ENCODE measurements at regions not wholly inside any gene's neighbourhood (a gene's known extent, or its start where the extent isn't known, plus 50 kb on each side); places are given as distances from the start of the nearest gene placed in this dataset.

DNA sequence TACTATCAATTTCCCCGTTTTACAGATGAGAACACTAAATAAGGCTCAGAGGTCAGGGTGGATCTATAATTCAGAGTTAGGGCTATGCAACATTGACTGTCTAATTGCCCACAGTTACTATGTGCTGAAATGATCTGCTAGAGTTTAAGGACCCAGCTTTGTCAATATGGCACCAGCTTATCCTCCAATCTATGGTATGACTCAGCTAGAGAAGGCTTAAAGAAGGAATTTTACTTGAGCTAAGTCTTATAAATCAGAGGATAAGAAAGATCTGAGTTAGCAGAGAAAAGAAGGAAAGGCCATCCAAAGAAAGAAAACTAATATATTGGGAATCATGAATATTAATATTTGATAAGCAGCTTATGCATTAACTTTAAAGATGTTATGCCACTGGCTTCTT is 78.1 kb downstream of the ASB9 start:
- no peak for DNase-seq

DNA sequence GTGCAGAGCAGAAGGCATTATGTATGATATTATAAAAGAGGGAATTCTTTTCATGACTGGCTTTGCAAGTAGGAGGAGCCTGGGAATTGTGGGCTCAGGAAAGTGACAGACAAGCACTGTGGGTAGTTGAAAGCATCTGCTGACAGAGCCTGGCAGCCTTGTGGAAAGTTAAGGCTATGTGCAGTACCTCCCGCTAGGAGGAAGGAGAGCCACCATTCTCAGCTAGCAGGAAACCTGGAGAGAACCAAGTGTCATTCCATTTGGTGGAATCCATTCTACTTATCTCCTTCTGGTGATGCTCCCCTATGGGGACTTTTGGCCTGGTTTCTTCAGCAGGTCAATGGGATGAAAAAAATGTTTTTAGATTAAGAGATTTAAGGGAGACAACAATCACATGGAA is 81.8 kb downstream of the ASB9 start:
- DNase-seq = no peak

DNA sequence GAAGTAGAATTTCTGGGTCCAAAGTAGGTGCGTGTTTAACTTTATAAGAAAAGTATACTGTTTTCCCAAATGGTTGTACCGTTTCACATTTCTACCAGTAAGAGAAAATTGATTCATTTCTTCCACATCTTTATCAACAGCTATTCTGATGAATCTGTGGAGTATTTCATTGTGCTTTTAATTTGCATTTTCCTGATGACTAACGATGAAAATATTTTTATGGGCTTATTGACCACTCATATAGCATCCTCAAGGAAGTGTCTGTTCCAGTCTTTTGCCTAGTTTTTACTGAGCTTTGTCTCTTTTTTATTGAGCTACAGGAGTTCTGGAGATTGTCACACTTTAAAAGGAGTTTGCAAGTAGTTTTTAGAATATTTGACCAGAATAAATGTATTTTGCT is 92.6 kb downstream of the ASB9 start:
- no peak for DNase-seq

DNA sequence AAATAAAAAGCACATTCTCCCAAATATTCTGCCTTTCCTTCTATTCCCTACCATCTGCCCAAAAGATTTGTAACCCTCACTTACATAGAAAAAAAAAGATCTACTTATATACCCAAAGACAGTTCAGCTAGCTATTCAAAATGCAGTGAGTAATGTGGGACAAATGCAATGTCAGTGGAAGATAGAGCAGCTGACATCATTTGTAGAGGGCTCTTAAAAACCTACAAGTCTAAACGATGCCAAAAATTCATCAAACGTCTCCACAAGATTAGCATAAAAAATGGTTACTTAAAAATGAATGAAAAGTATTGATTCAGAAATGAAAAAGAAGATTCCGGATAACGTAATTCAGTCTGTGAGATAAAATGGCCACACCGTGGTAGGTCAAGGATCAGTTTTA is 96.5 kb downstream of the ASB9 start:
- no peak for DNase-seq

DNA sequence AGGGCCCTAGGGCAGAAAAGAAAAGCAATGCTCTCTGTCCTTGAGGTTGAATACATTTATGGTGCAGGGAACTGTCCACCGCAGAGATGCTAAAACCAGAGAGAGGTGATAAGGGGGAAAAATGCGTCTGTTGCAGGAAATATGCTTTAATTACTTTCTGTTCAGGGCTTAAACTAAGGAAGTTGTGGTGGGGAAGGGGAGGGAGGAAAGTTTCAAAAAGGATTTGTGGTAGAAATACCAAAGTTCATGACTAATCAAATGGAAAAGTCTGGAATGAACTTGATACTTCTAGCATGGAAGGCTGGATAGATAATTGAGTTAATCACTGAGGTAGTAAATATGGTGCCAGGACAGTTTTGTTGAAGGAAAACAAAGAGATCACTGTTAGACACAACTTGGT is 99.0 kb downstream of the ASB9 start:
- no peak for DNase-seq

DNA sequence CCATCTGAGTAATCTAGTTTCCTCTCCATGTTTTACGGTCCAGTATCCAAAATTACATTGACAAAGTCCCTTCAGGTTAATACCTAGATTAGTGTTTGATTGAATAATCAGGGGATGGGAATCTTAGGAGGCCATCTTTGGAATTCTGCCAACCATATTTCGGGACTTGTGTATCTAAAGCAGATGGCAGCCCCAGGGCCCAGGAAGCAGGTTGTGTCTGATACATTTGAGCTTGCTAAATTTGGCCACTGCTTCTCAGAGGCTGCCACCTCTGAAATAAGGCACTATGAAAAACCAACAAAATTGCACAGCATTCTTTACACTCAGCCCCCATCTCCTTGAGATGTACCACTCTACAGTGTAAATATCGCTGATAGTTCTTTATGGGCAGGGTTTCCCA is 102.1 kb downstream of the ASB9 start:
- no peak for DNase-seq

DNA sequence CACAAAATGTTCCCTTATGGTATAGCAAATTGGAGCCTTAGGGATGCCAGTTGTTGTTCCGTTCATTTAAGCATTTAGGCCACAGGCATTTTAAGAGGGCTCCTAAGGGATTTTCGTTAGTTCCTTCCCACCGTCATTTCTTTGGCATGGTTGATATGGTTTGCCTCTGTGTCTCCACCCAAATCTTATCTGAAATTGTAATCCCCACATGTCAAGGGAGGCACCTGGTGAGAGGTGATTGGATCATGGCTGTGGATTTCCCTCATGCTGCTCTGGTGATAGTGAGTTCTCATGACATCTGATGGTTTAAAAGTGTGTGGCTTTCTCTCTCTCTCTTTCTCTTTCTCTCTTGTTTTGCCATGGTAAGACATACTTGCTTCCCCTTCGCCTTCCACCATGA is 104.1 kb downstream of the ASB9 start:
- no peak for DNase-seq

DNA sequence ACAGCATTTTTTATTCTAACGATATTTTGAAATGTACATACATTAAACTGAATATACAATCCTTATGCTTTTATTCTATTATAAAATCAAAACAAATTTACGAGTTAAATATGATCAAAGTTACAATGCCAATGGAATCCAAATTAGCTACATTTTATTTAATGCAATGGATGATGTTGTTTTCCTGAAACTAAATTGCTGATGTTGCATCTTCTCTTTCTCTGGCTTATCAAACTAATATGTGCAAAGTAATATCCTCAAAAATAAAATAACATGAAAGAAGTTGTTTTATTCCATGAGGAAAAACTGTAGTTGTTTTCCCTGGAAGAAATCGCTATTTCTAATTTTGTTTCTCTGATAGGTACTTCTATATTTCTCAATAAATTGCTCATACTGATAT is 106.8 kb downstream of the ASB9 start:
- DNase-seq = no peak

DNA sequence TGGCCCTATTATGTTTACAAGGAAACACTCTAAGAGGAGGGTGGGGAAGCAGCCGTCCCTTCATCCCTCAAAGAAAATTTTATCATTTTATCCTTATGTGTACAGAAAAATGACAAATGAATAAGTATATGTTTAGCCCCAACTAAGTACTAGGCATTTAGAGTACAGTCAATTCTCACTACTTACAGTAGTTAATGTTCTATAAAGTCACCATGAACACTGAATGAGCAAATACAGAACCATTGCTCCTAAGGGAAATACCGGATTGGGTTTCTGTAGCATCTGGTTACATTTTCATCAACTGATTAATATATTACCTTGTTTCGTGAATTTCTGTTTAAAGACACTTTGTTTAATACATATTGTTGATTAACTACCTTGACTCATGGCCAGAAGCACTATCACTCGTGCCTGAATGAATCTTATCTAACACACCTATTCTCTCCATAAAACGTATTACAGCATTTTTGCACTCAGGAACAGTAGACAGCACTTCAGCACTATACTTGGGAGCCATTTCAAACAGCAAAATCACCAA is 109.3 kb downstream of the ASB9 start:
- DNase-seq = no peak

DNA sequence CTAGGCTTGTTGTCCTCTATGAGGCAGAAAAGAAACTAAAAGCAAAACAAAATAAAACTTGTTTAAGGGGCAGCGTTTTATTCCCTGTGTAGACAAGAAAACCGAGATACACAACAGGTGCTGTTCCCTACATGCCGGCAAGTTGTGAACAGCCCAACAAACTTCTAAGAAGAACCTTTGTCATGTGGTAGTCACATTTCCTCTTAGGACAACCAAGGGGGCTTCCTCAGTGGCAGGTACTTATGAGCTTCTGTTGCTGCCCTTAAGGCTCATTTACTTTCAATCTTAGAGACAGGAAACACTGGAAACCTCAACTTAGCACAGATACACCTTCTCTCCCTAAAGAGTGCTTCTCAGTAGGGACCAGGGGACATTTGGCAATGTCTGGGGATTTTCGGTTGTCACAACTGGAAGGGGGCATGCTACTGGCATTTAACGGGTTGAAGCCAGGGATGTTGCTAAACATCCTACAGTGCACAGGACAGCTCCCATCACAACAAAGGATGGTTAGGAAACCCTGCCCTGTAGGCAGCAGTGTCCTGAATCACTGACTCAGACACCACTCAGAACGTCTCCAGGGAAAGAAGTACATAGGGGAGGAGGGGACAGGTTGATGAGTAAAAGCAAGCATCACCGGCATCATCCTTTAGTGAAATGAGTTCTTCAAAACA is 111.0 kb downstream of the ASB9 start:
- no peak for DNase-seq

DNA sequence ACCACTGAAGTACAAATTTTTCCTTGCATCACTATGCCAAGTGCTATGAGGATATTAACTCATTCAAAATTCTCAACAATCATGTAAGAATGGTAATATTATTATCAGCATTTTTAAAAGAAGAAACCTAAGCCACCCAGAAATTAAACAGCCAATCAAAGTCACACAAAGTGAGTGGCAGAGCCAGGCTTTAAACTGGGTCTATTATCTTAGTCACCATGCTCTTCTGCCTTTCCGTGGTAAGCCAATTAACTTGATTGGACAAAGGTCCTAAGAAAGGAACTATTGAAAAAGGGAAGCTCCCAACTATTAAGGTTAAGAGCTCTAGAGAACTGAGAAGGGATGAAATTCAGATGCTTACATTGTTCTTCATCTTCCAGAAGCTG is 111.5 kb downstream of the ASB9 start:
- DNase-seq = no peak

DNA sequence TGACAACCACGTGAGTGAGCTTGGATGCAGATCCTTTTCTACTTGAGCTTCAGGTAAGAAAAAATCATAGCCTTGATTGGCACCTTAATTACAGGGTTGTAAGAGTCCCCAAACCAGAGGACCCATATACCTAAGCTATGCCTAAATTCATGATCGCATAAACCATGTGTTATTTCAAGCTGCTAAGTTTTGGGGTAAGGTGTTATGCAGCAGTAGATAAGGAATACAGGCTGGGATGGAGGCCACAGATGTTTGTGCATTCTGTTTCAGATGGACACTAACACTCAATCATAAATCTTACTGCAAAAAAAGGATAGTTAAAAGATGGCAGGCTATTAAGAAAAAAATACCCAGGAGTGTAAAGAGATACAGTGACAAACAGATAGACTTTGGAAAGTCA is 112.3 kb downstream of the ASB9 start:
- no peak for DNase-seq

DNA sequence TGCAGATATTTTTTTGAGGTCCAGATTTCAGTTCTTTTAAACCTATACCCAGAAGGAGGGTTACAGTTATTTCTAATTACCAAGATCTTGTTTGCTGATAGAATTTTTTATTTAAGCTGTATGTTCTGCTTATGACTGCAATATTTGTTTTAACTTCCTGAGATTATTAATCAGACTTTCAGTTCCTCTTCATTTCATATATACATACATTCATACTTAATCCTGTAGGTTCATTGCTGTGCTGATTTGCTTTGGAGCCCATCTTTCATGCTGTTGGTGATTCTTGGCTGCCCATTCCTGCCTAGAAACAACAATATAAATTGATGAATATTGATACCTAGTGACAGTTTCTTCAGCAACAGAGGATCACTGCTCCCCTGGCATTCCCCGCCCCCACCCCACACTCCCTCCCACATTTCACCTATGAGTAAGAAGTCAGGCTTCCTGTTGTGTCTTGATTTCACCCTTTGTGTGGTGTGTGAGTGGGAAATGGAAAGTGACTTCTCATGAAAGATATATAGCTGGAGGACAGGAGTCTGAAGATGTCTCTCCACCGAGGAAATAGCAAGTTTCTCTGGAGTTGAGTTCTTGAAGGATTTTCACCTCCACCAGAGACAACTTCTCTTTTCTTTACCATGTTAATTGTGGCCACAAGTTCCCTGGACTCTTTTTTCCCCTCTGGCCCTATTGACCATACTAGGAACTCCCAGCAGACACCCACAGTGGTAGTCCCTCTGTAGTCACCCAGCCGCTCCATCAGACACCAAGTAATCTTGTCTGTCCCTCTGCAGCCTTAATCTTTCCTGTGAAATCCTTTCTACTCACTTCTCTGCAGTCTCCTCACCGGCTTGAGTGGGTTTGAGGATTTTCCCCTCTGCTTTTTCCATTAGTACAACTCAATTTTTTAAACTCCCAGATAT is 118.4 kb downstream of the ASB9 start:
- no peak for DNase-seq

DNA sequence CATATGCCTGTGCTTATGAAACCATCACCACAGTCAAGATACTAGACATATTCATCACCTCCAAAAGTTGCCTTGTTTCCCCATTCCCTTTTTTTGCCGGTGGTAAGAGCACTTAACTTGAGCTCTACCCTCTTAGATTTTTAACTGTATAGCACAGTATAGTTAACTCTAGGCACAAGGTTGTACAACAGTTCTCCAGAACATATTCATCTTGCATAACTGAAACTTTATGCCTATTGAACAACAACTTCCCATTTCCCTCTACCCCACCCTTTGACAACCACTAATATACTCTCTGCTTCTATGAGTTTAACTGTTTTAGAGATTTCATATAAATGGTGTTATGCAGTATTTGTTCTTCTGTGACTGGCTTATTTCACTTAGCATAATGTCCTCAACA is 119.3 kb downstream of the ASB9 start:
- no peak for DNase-seq

DNA sequence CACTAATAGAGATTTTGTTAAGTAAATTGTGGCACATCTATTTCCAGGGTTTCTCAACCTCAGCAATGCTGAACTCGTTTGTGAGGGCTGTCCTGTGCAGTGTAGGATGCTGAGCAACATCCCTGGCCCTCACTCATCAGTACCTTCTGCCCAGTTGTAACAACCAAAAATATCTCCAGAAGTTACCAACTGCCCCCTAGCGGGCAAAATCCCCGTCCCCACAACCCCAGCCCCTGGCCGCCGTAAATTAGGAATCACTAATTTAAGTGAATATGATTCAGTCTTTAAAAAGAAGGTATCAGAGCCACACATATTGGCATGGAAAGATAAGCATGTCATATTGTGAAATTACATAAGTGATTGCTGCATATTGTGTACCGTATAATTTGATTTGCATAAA is 123.4 kb downstream of the ASB9 start:
- peak; percentile 54 for DNase-seq

DNA sequence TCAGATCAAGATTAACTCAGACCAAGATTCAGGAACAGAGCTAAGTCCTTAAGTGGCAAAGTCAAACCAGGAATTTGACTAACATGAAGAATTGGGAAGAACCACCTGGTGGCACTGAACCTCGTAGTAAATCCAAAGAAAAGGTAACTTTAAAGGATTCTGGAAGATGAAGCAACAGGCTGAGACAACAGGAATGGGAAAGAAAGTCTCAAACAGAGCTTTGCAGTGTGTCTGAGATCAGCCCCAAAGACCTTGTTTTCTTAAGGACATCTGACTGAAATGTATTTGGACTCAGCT is 126.1 kb downstream of the ASB9 start:
- no peak for DNase-seq

DNA sequence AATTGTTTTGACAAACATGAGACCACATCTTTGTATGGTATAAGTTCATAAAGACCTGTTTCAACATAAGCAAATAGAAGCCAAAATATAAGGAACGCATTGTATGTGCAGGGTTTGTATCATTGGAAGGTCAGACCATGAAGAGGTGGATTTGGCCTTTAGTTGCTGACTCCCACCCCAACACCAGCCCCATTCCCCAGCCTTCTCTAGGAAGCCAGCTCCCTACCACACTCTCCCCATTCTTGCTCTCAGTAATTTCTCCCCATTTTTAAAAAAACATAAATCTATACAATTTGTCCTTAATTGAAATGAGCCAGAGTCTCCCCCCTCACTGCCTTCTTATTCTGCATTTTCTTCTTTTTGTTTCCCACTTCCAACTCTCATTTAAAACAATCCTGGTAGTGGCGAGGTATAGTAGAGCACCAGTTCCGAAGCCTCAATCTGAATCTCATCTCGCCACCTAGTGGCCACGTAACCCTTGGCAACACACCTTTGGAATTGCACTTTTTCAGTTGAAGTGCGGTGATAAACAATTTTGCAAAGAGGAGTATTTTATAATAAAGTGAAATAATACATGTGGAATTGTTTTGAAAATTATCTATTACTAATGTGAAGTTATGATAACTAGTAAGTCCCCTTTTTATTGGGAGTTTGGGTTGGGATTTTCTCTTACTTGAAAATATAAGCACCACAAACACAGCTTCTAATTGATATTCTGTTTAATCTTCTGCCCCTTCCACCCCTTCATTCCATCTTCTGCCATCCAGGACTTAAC is 126.6 kb downstream of the ASB9 start:
- DNase-seq = peak; percentile 60

DNA sequence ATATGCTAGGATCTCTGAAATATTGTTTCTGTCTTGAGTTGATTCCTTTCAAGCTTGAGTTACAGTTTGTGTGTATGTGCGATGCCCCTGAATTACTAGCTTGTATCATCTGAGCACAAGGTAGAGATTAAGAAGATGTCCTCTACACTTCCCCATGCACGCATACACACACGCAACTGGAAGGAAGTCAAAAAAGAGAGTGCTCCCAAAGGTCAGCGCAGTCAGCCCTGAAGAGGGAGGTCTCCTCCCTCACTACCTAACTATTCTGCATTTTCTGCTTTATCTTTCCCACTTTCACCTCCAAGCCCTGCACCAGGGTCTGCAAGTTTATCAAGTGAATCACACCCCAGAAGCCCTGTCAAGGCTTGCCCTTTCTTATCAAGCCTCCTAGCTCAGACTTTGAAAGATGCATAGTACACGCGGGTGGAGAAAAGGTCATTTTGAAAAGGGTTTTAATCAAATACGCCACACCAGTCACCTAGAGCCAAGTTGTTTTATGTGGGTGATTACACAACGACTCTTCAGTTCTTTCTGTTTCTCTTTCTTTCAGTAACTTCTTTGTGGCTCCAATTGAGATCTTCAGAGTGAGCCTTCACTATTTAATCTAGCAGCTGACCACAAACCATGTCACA is 127.7 kb downstream of the ASB9 start:
- no peak for DNase-seq

DNA sequence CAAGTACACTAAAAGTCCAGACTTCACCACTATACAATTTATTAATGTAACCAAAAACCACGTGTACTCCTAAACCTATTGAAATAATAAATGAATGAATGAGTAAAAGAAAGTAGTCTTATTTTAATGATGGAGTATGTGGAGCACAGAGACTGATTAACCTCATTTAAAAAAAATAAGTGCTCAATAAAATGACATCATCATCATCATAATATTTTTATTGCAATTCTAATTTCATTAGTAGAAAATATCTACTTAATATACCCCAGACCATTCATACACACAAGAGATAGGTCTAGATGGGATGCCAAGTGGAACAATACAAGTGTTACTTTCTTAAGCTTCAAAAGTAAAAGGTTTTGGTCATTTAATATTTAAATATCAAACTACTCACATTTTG is 133.1 kb downstream of the ASB9 start:
- no peak for DNase-seq

DNA sequence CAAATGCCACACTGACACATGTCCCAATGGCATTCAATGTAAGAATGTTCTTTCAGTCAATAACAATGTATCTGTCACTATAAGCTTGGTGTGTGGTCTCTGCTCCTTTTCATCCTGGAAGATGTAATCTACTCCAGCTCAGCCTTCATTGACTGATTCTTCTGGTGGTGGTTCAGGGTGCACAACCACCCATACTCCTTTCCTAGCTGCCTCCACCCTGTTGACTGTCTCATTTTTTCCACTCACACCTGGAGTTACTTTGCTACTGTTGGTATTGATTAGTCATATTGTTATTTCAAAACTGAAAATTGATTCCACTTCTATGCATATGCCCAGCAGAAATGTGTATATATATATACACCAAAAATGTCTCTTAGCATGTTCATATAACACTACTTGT is 140.5 kb downstream of the ASB9 start:
- DNase-seq = no peak

DNA sequence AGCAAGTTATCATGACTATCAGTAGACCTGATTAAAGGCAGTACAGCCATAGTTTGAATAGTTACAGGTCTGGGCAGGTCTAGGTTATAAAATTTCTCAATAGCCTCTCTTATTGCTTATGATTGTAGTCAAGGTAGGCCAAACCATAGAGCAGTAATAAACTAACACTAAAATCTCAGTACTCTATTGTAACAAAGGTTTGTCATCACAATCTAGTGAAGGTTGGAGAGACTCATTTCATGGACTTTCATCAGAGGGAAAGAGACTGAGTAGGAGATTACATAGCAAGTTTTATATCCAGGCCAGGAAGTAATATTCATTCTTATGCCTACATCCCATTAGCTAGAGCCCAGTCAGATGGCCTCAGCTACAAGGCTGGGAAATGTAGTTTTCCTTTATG is 141.0 kb downstream of the ASB9 start:
- DNase-seq = no peak

DNA sequence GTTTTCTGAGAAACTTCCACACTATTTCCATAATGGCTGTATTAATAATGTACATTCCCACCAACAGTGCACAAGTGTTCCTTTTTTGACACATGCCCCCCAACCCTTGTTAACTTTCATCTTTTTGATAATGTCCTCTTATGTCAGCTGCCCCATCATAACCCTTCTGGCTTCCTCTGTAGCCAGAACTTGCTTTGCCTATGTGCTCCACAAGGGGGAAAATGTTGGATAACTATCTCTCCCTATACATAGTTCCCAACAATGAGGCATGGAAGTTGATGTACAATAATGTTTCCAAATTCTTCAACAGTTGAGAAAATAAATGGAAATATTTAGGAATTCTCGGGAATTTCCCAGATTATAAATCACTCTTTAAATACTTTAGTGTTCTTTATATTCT is 142.9 kb downstream of the ASB9 start:
- DNase-seq = no peak

DNA sequence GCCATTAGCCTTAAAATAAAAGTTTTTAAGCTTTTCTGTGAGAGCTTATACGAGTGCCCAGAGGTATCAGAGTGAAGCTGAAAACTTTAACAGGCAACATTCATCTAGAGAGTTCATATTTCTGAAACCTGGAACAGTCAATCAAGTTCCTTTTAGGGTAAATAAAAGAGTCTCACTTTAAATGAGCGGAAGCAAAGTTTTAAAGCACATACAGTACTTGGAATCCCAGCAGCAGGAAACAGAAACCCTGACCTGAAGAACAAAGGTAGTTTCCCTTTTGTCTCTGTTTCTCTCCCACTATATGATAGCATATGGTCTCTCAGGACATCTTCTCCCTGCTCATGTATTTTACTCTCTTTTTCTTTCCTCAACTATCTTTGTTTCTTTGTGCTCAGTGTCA is 153.0 kb downstream of the ASB9 start:
- DNase-seq = no peak
